GM13977 (cell line): ENCODE measurements at regions not wholly inside any gene's neighbourhood (a gene's known extent, or its start where the extent isn't known, plus 50 kb on each side); places are given as distances from the start of the nearest gene placed in this dataset.

Experiments used
- DNase-seq: peaks from one replicate; pipeline ENCODE4 v3.0.0; 2012; ENCODE audit warnings: low spot score
- in situ Hi-C: fragments of 300-500 bp; cut with MboI; formaldehyde crosslinking; loops from one replicate; pipeline ENCODE4 v1.12.0; 2022; ENCODE audit warnings: low sequenced_read_pairs, low pct_unique_long_range_greater_than_20kb, mixed read lengths, inconsistent platforms; ENCODE audit not compliant: unreplicated experiment
- TF ChIP-seq, protein P1 (sequence below): IDR thresholded peaks from 2 replicates; pipeline ENCODE4 v1.5.1; 2012; ENCODE audit warnings: mild to moderate bottlenecking, control low read depth; ENCODE audit not compliant: insufficient read depth; ENCODE audit errors: extremely low read depth, missing control alignments

GRCh38 chr2:64267699-64268098 lies 123.5 kb upstream of the PELI1 start:
- DNase-seq: no peak
- TF ChIP-seq, protein P1, sequence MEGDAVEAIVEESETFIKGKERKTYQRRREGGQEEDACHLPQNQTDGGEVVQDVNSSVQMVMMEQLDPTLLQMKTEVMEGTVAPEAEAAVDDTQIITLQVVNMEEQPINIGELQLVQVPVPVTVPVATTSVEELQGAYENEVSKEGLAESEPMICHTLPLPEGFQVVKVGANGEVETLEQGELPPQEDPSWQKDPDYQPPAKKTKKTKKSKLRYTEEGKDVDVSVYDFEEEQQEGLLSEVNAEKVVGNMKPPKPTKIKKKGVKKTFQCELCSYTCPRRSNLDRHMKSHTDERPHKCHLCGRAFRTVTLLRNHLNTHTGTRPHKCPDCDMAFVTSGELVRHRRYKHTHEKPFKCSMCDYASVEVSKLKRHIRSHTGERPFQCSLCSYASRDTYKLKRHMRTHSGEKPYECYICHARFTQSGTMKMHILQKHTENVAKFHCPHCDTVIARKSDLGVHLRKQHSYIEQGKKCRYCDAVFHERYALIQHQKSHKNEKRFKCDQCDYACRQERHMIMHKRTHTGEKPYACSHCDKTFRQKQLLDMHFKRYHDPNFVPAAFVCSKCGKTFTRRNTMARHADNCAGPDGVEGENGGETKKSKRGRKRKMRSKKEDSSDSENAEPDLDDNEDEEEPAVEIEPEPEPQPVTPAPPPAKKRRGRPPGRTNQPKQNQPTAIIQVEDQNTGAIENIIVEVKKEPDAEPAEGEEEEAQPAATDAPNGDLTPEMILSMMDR: no peak
- in situ Hi-C loops: no loop called here

- no peak for DNase-seq
- in situ Hi-C loops: no loop called here
- TF ChIP-seq, protein P1: no peak
These were observed 124.3 kb upstream of the PELI1 start for GRCh38 chr2:64268330-64269048.

- in situ Hi-C loops: no loop called here
- TF ChIP-seq, protein P1: no peak
- DNase-seq: no peak
These were observed 129.5 kb upstream of the PELI1 start for GRCh38 chr2:64273524-64274398.

DNA sequence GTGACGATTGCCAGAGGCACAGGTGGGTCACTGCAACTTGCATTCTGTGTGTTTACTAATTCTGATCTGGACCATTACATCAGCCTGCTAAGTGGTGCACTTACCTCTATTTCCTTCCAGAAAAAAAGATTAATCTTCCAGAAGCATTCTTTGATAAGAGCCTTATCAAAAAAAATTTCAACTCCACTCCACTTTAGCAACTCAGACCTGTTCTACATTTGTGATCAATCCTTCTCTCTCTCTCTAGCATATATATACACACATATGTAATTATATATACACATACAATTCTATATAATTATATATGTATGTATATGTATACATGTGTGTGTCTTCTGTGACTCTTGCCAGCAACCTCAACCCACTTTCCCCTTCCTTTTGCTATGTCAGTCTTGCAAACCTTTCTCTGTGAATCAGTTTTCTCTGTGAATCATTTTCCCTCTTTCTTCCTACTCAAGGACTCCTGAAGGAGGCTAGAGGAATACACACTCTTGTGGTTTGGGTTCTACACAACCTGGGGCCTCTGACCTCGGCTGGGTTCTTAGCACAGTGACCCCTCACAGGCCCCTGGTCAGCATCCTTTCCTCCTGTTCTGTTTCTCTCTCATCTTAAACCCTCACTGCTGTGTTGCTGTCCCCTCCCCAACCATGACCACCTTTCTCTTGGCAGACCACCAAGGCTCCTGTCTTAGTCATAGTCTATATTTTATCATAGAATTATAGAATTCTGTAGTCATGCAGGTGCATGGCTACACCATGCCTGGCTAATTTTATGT lies 130.4 kb upstream of the PELI1 start:
- TF ChIP-seq, protein P1: no peak
- in situ Hi-C loops: no loop called here
- no peak for DNase-seq

DNA sequence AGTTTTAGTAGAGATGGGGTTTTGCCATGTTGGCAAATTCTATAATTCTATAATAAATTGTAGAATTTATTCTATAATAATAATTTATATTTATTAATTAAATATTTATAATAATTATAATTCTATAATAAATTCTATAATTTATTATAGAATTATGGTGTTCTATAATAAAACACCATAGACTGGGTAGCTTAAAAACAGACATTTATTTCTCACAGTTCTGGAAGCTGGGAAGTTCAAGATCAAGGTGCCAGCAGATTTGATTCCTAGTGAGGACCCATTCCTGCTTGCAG lies 130.9 kb upstream of the PELI1 start:
- DNase-seq: no peak
- in situ Hi-C loops: no loop called here
- TF ChIP-seq, protein P1: no peak

- TF ChIP-seq, protein P1: no peak
- in situ Hi-C loops: no loop called here
- DNase-seq: no peak
These were observed 132.3 kb upstream of the PELI1 start for GRCh38 chr2:64276417-64277095.
